ENCODE measurements at regions not wholly inside any gene's neighbourhood (a gene's known extent, or its start where the extent isn't known, plus 50 kb on each side); places are given as distances from the start of the nearest gene placed in this dataset.

- intact Hi-C loops (cut with DNase I), result no loop called here
- Histone ChIP-seq H3K4me3 (no peak overlapping the region), H3K9ac (ENCODE audit: low read depth in 2 of 2, low read length in 2 of 2) (no peak overlapping the region), H3K9me3 (no peaks in the 10 kb centered on the region), H3K27me3 (no peaks in the 10 kb centered on the region), H3K36me3 (no peaks in the 10 kb centered on the region), H3K4me1 (no peaks in the 10 kb centered on the region), H3K27ac (no peak overlapping the region)
- no peak for DNase-seq
- no peak for TF ChIP-seq CTCF (IDR thresholded peaks at IDR 0.05)
Measured at GRCh38 chr3:106172780-106173179, 304.0 kb upstream of the CBLB start.

- Histone ChIP-seq H3K27me3 (no peaks in the 10 kb centered on the region), H3K27ac (no peak overlapping the region), H3K4me1 (no peaks in the 10 kb centered on the region), H3K9me3 (no peaks in the 10 kb centered on the region), H3K36me3 (no peaks in the 10 kb centered on the region), H3K9ac (ENCODE audit: low read depth in 2 of 2, low read length in 2 of 2) (no peak overlapping the region), H3K4me3 (no peak overlapping the region)
- no peak for TF ChIP-seq CTCF (IDR thresholded peaks at IDR 0.05)
- intact Hi-C loops (cut with DNase I), result no loop called here
- no peak for DNase-seq
Measured at GRCh38 chr3:106175276-106175675, 306.5 kb upstream of the CBLB start.

DNA sequence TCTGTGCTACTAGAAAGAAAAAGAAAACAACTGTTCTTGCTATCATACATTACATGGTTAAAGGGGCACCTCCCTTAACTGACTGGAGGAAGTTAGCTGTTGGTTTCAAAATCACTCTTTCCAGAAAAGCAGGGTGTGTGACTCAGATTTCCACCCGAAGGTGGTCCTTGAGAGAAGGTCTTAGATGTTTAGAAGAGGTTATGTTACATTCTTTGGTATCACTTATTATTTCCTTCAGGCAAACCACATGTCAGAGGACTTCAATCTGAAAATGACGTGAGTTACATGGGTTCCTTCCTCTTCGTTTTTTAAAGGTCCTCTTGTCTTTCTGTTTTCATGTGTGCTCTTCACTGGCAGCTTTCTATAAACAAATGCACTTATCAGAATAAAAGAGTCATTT is 307.9 kb upstream of the CBLB start:
- no peak for TF ChIP-seq CTCF (IDR thresholded peaks at IDR 0.05)

GRCh38 chr3:106182950-106183511 is 314.2 kb upstream of the CBLB start:
- Histone ChIP-seq H3K27me3 (no peaks in the 10 kb centered on the region), H3K9ac (ENCODE audit: low read depth in 2 of 2, low read length in 2 of 2) (no peak overlapping the region), H3K9me3 (no peaks in the 10 kb centered on the region), H3K4me1 (no peaks in the 10 kb centered on the region), H3K4me3 (no peak overlapping the region), H3K36me3 (no peaks in the 10 kb centered on the region), H3K27ac (no peak overlapping the region)
- intact Hi-C loops (cut with DNase I), result no loop called here
- no peak for TF ChIP-seq CTCF (IDR thresholded peaks at IDR 0.05)
- no peak for DNase-seq

More for the DNA sequence above, 307.9 kb upstream of the CBLB start:
- H3K4me3 ChIP-seq, result no peak overlapping the region
- DNase-seq, result no peak
- no peaks in the 10 kb centered on the region for H3K9me3 ChIP-seq
- no peak overlapping the region for H3K9ac ChIP-seq (ENCODE audit: low read depth in 2 of 2, low read length in 2 of 2)
- H3K4me1 ChIP-seq, result no peaks in the 10 kb centered on the region
- H3K27ac ChIP-seq, result no peak overlapping the region
- H3K27me3 ChIP-seq, result no peaks in the 10 kb centered on the region
- intact Hi-C loops (cut with DNase I), result no loop called here
- no peaks in the 10 kb centered on the region for H3K36me3 ChIP-seq

DNA sequence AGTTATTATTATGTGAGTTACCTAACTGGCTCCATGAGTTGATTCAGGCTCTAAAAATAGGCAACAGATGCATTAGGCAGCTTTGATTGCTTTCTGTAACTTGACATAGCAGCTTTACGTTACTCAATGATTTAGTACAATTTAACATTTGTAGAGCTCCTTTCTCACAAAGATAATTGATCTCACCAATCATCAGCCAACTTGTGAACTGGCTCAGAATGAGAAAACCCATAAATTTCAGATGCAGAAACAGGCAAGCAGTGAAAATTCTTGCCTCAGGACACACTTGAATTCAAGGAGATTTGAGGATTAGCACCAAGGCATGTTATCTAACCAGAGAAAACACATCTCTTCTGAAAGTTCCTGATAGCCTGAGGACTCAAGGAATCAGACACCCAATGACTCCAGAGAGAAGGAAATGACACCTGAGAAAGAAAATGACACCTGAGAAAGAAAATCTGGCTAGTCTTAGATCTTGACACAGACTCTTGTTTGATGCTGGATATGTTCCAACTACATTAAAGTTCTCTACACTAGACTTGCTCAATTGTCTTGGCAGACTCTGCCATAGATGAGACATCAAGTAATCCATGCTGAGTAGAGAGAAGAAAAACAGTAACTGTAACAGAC is 315.1 kb upstream of the CBLB start:
- no peak for TF ChIP-seq CTCF (IDR thresholded peaks at IDR 0.05)
- no peak for DNase-seq
- no peaks in the 10 kb centered on the region for H3K36me3 ChIP-seq
- no peak overlapping the region for H3K9ac ChIP-seq (ENCODE audit: low read depth in 2 of 2, low read length in 2 of 2)
- H3K27me3 ChIP-seq, result no peaks in the 10 kb centered on the region
- no peak overlapping the region for H3K4me3 ChIP-seq
- no peak overlapping the region for H3K27ac ChIP-seq
- H3K4me1 ChIP-seq, result no peaks in the 10 kb centered on the region
- intact Hi-C loops (cut with DNase I), result no loop called here
- H3K9me3 ChIP-seq, result no peaks in the 10 kb centered on the region

All from colonic mucosa (tissue), 4 donors.